HL-60 (cell line): ENCODE measurements at regions not wholly inside any gene's neighbourhood (a gene's known extent, or its start where the extent isn't known, plus 50 kb on each side); places are given as distances from the start of the nearest gene placed in this dataset.

Experiments
- CTCF ChIP-seq: IDR thresholded peaks from one replicate; pipeline ENCODE4 v1.5.1; 2011; ENCODE audit warnings: low read length, control low read depth, inconsistent platforms; ENCODE audit not compliant: insufficient read depth
- REST ChIP-seq: IDR thresholded peaks from 2 replicates; pipeline ENCODE4 v1.6.1; 2012; ENCODE audit warnings: low read depth; ENCODE audit not compliant: insufficient replicate concordance

GRCh38 chr10:29011516-29011915 is 277.4 kb upstream of the LYZL1 start:
- no peak for TF ChIP-seq REST
- TF ChIP-seq CTCF, result no peak
